Gastroesophageal sphincter (tissue), 4 donors: ENCODE measurements at regions not wholly inside any gene's neighbourhood (a gene's known extent, or its start where the extent isn't known, plus 50 kb on each side); places are given as distances from the start of the nearest gene placed in this dataset.

ENCODE experiments used
- ATAC-seq: fragments of 150-250 bp; one replicate; pipeline ENCODE4 v1.9.1; 2016; ENCODE audit warnings: mild to moderate bottlenecking, moderate library complexity
- H3K27ac ChIP-seq, 4 donors: fragments of 200-600 bp; sonication (generic) in 3 of 4; 1 replicate in 3 of 4; 2 replicates in 1 of 4; pipeline ENCODE4 v1.5.1; 2016 to 2019
- H3K27me3 ChIP-seq: fragments of 200-600 bp; sonication (generic); one replicate; pipeline ENCODE4 v1.5.1; 2019
- H3K36me3 ChIP-seq, 2 donors: fragments of 200-600 bp; sonication (generic); one replicate each; pipeline ENCODE4 v1.5.1; 2019; ENCODE audit warnings: control low read depth in 1 of 2
- H3K4me1 ChIP-seq, 3 donors: fragments of 200-600 bp; sonication (generic); 1 replicate in 2 of 3; 2 replicates in 1 of 3; pipeline ENCODE4 v1.5.1; 2016 to 2019; ENCODE audit warnings: control low read depth in 2 of 3
- H3K4me3 ChIP-seq, 2 donors: fragments of 200-600 bp; sonication (generic); one replicate each; pipeline ENCODE4 v1.5.1; 2019; ENCODE audit warnings: mild to moderate bottlenecking in 1 of 2, moderate library complexity in 1 of 2
- H3K9me3 ChIP-seq, 3 donors: fragments of 200-600 bp; sonication (generic); one replicate each; pipeline ENCODE4 v1.5.1; 2017 to 2019; ENCODE audit warnings: control low read depth in 2 of 3
- CTCF ChIP-seq, 4 experiments: fragments of 200-600 bp in 2 of 4; fragments of 450-650 bp in 2 of 4; sonication (generic) in 1 of 4; IDR thresholded peaks; one replicate each; pipeline ENCODE4 v1.5.1; 2017 to 2019; ENCODE audit warnings: antibody characterized with exemption in 4 of 4, mild to moderate bottlenecking in 2 of 4, moderate library complexity in 2 of 4
- EP300 ChIP-seq: sonication (generic); formaldehyde crosslinking; IDR thresholded peaks from one replicate; pipeline ENCODE4 v1.6.1; 2017; ENCODE audit warnings: antibody characterized with exemption, mild to moderate bottlenecking
- POLR2A ChIP-seq, 2 donors: fragments of 450-650 bp; IDR thresholded peaks; one replicate each; pipeline ENCODE4 v1.6.1; 2017; ENCODE audit warnings: antibody characterized with exemption in 2 of 2, mild to moderate bottlenecking in 2 of 2, moderate library complexity in 1 of 2
- POLR2AphosphoS5 ChIP-seq: sonication (generic); formaldehyde crosslinking; IDR thresholded peaks from one replicate; pipeline ENCODE4 v1.6.1; 2017; ENCODE audit warnings: antibody characterized with exemption
- WGBS, 2 donors: methylation state at CpG; one replicate each; pipeline ENCODE4 v1.1.5; 2018; ENCODE audit warnings: low coverage in 1 of 2; 5-methylcytosine and 5-hydroxymethylcytosine counted together

- no peak overlapping the region for H3K4me3 ChIP-seq
- peaks cover 0 to 6% (median 0%) of the 10 kb centered on the region in 3 donors for H3K9me3 ChIP-seq
- TF ChIP-seq EP300, result no peak
- no peak for TF ChIP-seq POLR2AphosphoS5
- TF ChIP-seq POLR2A (IDR thresholded peaks at IDR 0.05), result no peak
- no peak for TF ChIP-seq CTCF (IDR thresholded peaks at IDR 0.05)
- no peak overlapping the region for H3K27ac ChIP-seq
- 90 to 100% methylated on average over 2 to 3 of the region's 3 CpGs for WGBS, 2 donors
- ATAC-seq, result no peak
- H3K4me1 ChIP-seq, result peaks cover 2 to 36% (median 10%) of the 10 kb centered on the region in 3 donors
- no peaks in the 10 kb centered on the region for H3K27me3 ChIP-seq
- no peaks in the 10 kb centered on the region for H3K36me3 ChIP-seq
These were observed 389.3 kb downstream of the BMP4 start for GRCh38 chr14:53567236-53567780.

- Histone ChIP-seq H3K27me3 (no peaks in the 10 kb centered on the region), H3K4me1 (peaks cover 0 to 12% (median 0%) of the 10 kb centered on the region in 3 donors), H3K36me3 (no peaks in the 10 kb centered on the region), H3K9me3 (peaks cover 0 to 16% (median 0%) of the 10 kb centered on the region in 3 donors), H3K27ac (no peak overlapping the region), H3K4me3 (no peak overlapping the region)
- TF ChIP-seq POLR2A (IDR thresholded peaks at IDR 0.05), result no peak
- TF ChIP-seq CTCF (IDR thresholded peaks at IDR 0.05), result no peak
- TF ChIP-seq POLR2AphosphoS5, result no peak
- no peak for TF ChIP-seq EP300
- 88 to 100% methylated on average over 1 of the region's 1 CpG for WGBS, 2 donors
- no peak for ATAC-seq
These were observed 391.8 kb downstream of the BMP4 start for GRCh38 chr14:53564870-53565269.

GRCh38 chr14:53563628-53564027 is 393.0 kb downstream of the BMP4 start:
- H3K4me3 ChIP-seq, result no peak overlapping the region
- H3K36me3 ChIP-seq, result no peaks in the 10 kb centered on the region
- no peak for ATAC-seq
- TF ChIP-seq POLR2AphosphoS5 (no peak), CTCF (IDR thresholded peaks at IDR 0.05) (no peak)
- peaks cover 0 to 16% (median 0%) of the 10 kb centered on the region in 3 donors for H3K9me3 ChIP-seq
- no peaks in the 10 kb centered on the region for H3K27me3 ChIP-seq
- no peak overlapping the region for H3K27ac ChIP-seq
- no peaks in the 10 kb centered on the region for H3K4me1 ChIP-seq

- 75 to 86% methylated on average over 4 of the region's 4 CpGs for WGBS, 2 donors
- ATAC-seq, result no peak
These were observed 400.1 kb upstream of the DDHD1 start for GRCh38 chr14:53553221-53553620.

More at GRCh38 chr14:53553221-53553620, 400.1 kb upstream of the DDHD1 start:
- Histone ChIP-seq H3K9me3 (no peaks in the 10 kb centered on the region), H3K4me1 (no peaks in the 10 kb centered on the region), H3K27me3 (no peaks in the 10 kb centered on the region), H3K27ac (no peak overlapping the region), H3K4me3 (no peak overlapping the region), H3K36me3 (no peaks in the 10 kb centered on the region)
- no peak for TF ChIP-seq POLR2AphosphoS5
- TF ChIP-seq CTCF (IDR thresholded peaks at IDR 0.05), result no peak
- TF ChIP-seq EP300, result no peak
- no peak for TF ChIP-seq POLR2A (IDR thresholded peaks at IDR 0.05)
